Fibroblast of lung (primary cell): ENCODE measurements at regions not wholly inside any gene's neighbourhood (a gene's known extent, or its start where the extent isn't known, plus 50 kb on each side); places are given as distances from the start of the nearest gene placed in this dataset.

ENCODE experiments used
- CTCF ChIP-seq, 2 donors: IDR thresholded peaks in 1 of 2; conservative IDR thresholded peaks in 1 of 2; 1 replicate in 1 of 2; 2 replicates in 1 of 2; pipeline ENCODE4 v1.5.1; 2011 to 2012; ENCODE audit warnings: low read length in 2 of 2, control low read depth in 1 of 2, inconsistent platforms in 1 of 2, low read depth in 1 of 2, mild to moderate bottlenecking in 1 of 2
- EZH2 ChIP-seq: IDR thresholded peaks from 2 replicates; pipeline ENCODE4 v1.5.1; 2012; ENCODE audit warnings: low read length, control low read depth, mild to moderate bottlenecking; ENCODE audit errors: missing control alignments

- TF ChIP-seq CTCF (conservative IDR thresholded peaks at IDR 0.05 in 1 of 2, IDR thresholded peaks at IDR 0.05 in 1 of 2; ENCODE audit: low read depth in 1 of 2, low read length in 2 of 2): no peak
- TF ChIP-seq EZH2: no peak
These were observed 79.8 kb upstream of the MDFIC2 start for GRCh38 chr3:70392227-70392626.
